Hepatocyte (in vitro differentiated cells): ENCODE measurements at regions not wholly inside any gene's neighbourhood (a gene's known extent, or its start where the extent isn't known, plus 50 kb on each side); places are given as distances from the start of the nearest gene placed in this dataset.

ENCODE experiments used
- DNase-seq: peaks from one replicate; pipeline ENCODE4 v3.0.0-alpha.2; 2016; ENCODE audit warnings: low spot score
- H2AFZ ChIP-seq: fragments of 200-600 bp; sonication (generic); 2 replicates; pipeline ENCODE4 v1.6.0; 2016; ENCODE audit warnings: antibody characterized with exemption, mild to moderate bottlenecking
- H3K27ac ChIP-seq: fragments of 200-600 bp; sonication (generic); 2 replicates; pipeline ENCODE4 v1.5.1; 2016; ENCODE audit warnings: mild to moderate bottlenecking
- H3K27me3 ChIP-seq: fragments of 200-600 bp; sonication (generic); 2 replicates; pipeline ENCODE4 v1.6.1; 2016
- H3K36me3 ChIP-seq: fragments of 200-600 bp; sonication (generic); replicated peaks from 2 replicates; pipeline ENCODE4 v1.5.1; 2016; ENCODE audit warnings: low read depth; ENCODE audit not compliant: insufficient read depth
- H3K4me1 ChIP-seq: fragments of 200-600 bp; sonication (generic); 2 replicates; pipeline ENCODE4 v1.5.1; 2016; ENCODE audit warnings: mild to moderate bottlenecking, moderate library complexity; ENCODE audit not compliant: insufficient read depth
- H3K4me2 ChIP-seq: fragments of 200-600 bp; sonication (generic); 2 replicates; pipeline ENCODE4 v1.6.0; 2016
- H3K4me3 ChIP-seq: fragments of 200-600 bp; sonication (generic); 2 replicates; pipeline ENCODE4 v1.5.1; 2016; ENCODE audit warnings: mild to moderate bottlenecking
- H3K79me2 ChIP-seq: fragments of 200-600 bp; sonication (generic); 2 replicates; pipeline ENCODE4 v1.6.0; 2017; ENCODE audit warnings: mild to moderate bottlenecking
- H3K9me2 ChIP-seq: fragments of 200-600 bp; sonication (generic); replicated peaks from 2 replicates; pipeline ENCODE4 v1.6.0; 2017; ENCODE audit warnings: mild to moderate bottlenecking; ENCODE audit not compliant: insufficient read depth
- H3K9me3 ChIP-seq: fragments of 200-600 bp; sonication (generic); 2 replicates; pipeline ENCODE4 v1.5.1; 2016; ENCODE audit warnings: low read depth, mild to moderate bottlenecking
- H4K20me1 ChIP-seq: fragments of 200-600 bp; sonication (generic); 2 replicates; pipeline ENCODE4 v1.6.0; 2016; ENCODE audit warnings: mild to moderate bottlenecking; ENCODE audit not compliant: insufficient read depth, poor library complexity, severe bottlenecking
- CTCF ChIP-seq: fragments of 200-600 bp; sonication (generic); IDR thresholded peaks from 2 replicates; pipeline ENCODE4 v1.5.1; 2016; ENCODE audit warnings: antibody characterized with exemption, mild to moderate bottlenecking; ENCODE audit not compliant: poor library complexity
- EZH2 ChIP-seq: fragments of 200-600 bp; sonication (generic); IDR thresholded peaks from 2 replicates; pipeline ENCODE4 v1.6.1; 2016; ENCODE audit warnings: antibody characterized with exemption, mild to moderate bottlenecking, borderline replicate concordance
- EZH2phosphoT487 ChIP-seq: fragments of 200-600 bp; sonication (generic); IDR thresholded peaks from one replicate; pipeline ENCODE4 v1.6.1; 2018; ENCODE audit warnings: antibody characterized with exemption, mild to moderate bottlenecking, low read depth, moderate library complexity; ENCODE audit not compliant: unreplicated experiment, severe bottlenecking
- WGBS: methylation state at CpG from one replicate; pipeline ENCODE4 v1.1.6; 2016; ENCODE audit warnings: low lambda C conversion rate; ENCODE audit errors: missing lambda C conversion rate; 5-methylcytosine and 5-hydroxymethylcytosine counted together

GRCh38 chr12:127552838-127553237, 714.1 kb upstream of the TMEM132C start:
- no peak for DNase-seq
- WGBS: 96% methylated on average over 1 of the region's 1 CpG
- no peak overlapping the region for H3K4me3 ChIP-seq
- no peak overlapping the region for H2AFZ ChIP-seq
- H3K4me2 ChIP-seq: no peak overlapping the region
- no peaks in the 10 kb centered on the region for H3K36me3 ChIP-seq
- no peak overlapping the region for H3K27ac ChIP-seq
- no peaks in the 10 kb centered on the region for H4K20me1 ChIP-seq
- H3K9me2 ChIP-seq: no peaks in the 10 kb centered on the region
- no peaks in the 10 kb centered on the region for H3K9me3 ChIP-seq
- H3K4me1 ChIP-seq: no peaks in the 10 kb centered on the region
- no peaks in the 10 kb centered on the region for H3K27me3 ChIP-seq
- no peaks in the 10 kb centered on the region for H3K79me2 ChIP-seq
- TF ChIP-seq EZH2 (no peak), CTCF (no peak), EZH2phosphoT487 (no peak)

- no peaks in the 10 kb centered on the region for H3K27me3 ChIP-seq
- no peaks in the 10 kb centered on the region for H3K79me2 ChIP-seq
- H3K4me2 ChIP-seq: no peak overlapping the region
- no peak overlapping the region for H3K27ac ChIP-seq
- no peaks in the 10 kb centered on the region for H3K9me3 ChIP-seq
- peak; percentile 38 for DNase-seq
- no peaks in the 10 kb centered on the region for H4K20me1 ChIP-seq
- no peaks in the 10 kb centered on the region for H3K4me1 ChIP-seq
- WGBS: 51% methylated on average over 4 of the region's 4 CpGs
- no peaks in the 10 kb centered on the region for H3K36me3 ChIP-seq
- no peak overlapping the region for H2AFZ ChIP-seq
- no peak for TF ChIP-seq EZH2phosphoT487
- TF ChIP-seq CTCF: no peak
- TF ChIP-seq EZH2: no peak
- H3K9me2 ChIP-seq: no peaks in the 10 kb centered on the region
- H3K4me3 ChIP-seq: no peak overlapping the region
Observed at GRCh38 chr12:127555071-127555470, 711.9 kb upstream of the TMEM132C start.

- no peak overlapping the region for H3K27ac ChIP-seq
- no peaks in the 10 kb centered on the region for H3K36me3 ChIP-seq
- H3K9me3 ChIP-seq: no peaks in the 10 kb centered on the region
- H3K4me1 ChIP-seq: no peaks in the 10 kb centered on the region
- no peaks in the 10 kb centered on the region for H3K79me2 ChIP-seq
- no peaks in the 10 kb centered on the region for H3K9me2 ChIP-seq
- TF ChIP-seq CTCF (no peak), EZH2 (no peak), EZH2phosphoT487 (no peak)
- no peak overlapping the region for H2AFZ ChIP-seq
- H3K4me3 ChIP-seq: no peak overlapping the region
- H3K4me2 ChIP-seq: no peak overlapping the region
- DNase-seq: no peak
- no peaks in the 10 kb centered on the region for H3K27me3 ChIP-seq
- H4K20me1 ChIP-seq: no peaks in the 10 kb centered on the region
Observed at GRCh38 chr12:127556231-127556886, 710.6 kb upstream of the TMEM132C start.

GRCh38 chr12:127558361-127558760, 708.6 kb upstream of the TMEM132C start:
- Histone ChIP-seq H3K79me2 (no peaks in the 10 kb centered on the region), H3K4me1 (no peaks in the 10 kb centered on the region), H3K4me2 (no peak overlapping the region), H2AFZ (no peak overlapping the region), H3K27me3 (no peaks in the 10 kb centered on the region), H4K20me1 (no peaks in the 10 kb centered on the region), H3K27ac (no peak overlapping the region), H3K9me3 (no peaks in the 10 kb centered on the region), H3K4me3 (no peak overlapping the region), H3K36me3 (no peaks in the 10 kb centered on the region), H3K9me2 (no peaks in the 10 kb centered on the region)
- TF ChIP-seq EZH2 (no peak), CTCF (no peak), EZH2phosphoT487 (no peak)
- no peak for DNase-seq
- WGBS: 83% methylated on average over 3 of the region's 3 CpGs
